ENCODE measurements at regions not wholly inside any gene's neighbourhood (a gene's known extent, or its start where the extent isn't known, plus 50 kb on each side); places are given as distances from the start of the nearest gene placed in this dataset.

DNA sequence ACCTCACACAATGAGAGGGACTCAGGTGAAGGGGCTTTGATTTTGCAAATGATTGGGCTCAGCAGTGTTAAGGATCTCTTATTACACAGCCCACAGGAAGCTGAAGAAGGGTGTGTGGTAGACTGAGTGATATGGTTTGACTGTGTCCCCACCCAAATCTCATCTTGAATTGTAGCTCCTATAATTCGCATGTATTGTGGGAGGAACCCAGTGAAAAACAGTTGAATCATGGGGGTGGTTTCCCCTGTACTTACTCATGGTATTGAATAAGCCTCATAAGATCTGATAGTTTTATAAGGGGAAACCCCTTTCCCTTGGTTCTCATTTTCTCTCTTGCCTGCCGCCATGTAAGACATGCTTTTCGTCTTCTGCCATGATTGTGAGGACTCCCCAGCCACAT, 132.5 kb upstream of the FBXL7 start:
- TF ChIP-seq BRCA1 (IDR thresholded peaks at IDR 0.05; ENCODE audit: low read depth, low read length) (no peak), BCL11A (IDR thresholded peaks at IDR 0.05; ENCODE audit: low read depth, low read length) (no peak), JUNB (IDR thresholded peaks at IDR 0.05) (no peak), TCF12 (IDR thresholded peaks at IDR 0.05; ENCODE audit: low read depth, low read length) (no peak), POLR2A (IDR thresholded peaks at IDR 0.05; ENCODE audit: low read depth, low read length) (no peak), EP300 (IDR thresholded peaks at IDR 0.05; ENCODE audit: borderline replicate concordance in 1 of 2, control insufficient read depth in 1 of 2, low read depth in 2 of 2, low read length in 2 of 2) (no peak)
